ENCODE measurements at regions not wholly inside any gene's neighbourhood (a gene's known extent, or its start where the extent isn't known, plus 50 kb on each side); places are given as distances from the start of the nearest gene placed in this dataset.
"Not testable (repeated sequence)": the region's sequence is repeated elsewhere in the genome, so short reads cannot be mapped to it uniquely, and the experiment has no call there.

DNA sequence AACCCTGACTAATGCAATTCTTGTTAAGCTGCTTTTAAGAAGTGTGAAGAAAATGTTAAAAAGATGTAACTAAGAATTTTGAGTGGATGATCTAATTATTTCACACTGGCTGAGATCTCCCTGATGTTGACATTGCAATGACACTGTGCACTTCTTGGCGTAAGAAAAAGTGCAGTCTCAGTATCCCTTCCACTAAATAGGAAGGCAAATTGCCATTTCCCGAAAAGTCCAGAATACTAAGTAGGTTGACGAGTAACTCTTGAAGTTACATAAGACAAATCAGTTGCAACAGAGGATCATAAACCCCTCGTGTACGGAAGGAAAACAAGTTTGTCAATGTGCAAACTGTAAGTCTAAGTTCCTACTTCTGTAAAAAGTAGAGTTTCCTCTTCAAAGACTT is 189.9 kb downstream of the LMLN start:
- DNase-seq, result not testable (repeated sequence)

DNA sequence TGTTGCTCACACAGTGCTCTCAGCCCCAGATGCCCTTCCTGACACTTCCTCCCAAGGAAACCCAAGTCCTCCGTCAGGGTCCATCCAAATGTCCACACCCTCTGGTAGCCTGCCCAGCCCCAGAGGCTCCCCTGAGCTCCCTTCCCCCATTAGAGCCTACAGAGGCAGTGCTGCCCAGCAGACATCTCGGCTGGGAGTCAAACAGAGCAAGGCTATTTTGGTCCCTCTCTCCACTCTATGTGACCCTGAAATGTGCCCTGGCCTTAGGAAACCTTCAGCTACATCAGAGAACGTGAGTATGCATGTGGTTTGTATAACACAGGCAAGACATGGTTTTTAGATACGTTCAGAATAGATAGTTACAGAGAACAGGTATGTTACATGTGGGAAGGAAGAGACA is 191.8 kb downstream of the LMLN start:
- not testable (repeated sequence) for DNase-seq

DNA sequence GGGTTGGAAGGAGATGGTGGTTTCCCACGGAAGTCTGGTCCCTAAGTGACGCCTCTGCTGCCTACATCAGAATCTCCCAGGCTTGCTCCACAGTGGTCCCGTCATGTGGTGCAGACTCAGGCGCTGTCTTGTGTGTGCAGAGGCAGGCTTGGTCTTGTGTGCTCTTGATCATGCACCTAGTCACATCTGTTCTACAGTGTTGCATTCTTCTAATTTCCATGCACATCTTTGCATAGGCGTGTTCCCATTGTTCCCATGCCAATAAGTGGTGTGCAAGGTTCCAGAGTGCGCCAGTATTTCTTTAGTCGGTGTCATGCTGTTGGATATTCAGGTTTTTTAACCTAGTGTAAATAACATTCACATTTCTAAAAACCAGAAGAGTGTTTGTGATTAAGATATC is 195.8 kb downstream of the LMLN start:
- DNase-seq, result not testable (repeated sequence)

DNA sequence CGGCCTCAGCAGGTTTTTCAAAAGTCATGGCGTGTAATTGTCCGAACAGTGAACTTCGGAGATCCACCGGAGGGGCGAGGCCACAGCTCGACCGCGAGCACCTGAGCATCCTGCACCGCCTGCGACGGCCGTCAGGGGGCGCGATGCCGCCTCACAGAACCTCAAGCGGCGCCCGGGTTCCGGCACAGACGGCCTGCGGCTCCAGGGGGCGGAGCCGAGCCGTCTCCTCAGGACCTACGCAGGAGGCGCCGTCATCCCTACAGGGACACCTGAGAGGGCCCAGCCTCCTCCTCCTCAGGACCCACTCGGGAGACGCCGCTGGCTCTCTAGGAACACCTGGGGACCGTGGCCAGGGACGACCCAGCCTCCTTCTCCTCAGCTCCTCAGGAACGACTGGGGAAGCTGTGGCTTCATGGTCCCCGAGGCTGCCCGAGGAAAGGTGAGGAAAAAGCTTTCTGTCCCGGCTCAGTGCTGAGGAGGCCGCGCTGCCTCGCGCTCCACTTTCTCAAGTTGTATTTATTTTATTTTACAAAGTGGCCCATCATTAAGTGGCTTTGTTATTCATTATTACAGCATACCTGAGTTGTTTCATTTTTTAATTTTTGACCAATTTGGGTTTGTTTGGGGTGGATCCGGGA is 197.3 kb downstream of the LMLN start:
- not testable (repeated sequence) for DNase-seq

GRCh38 chr3:198158007-198158406 is 198.0 kb downstream of the LMLN start:
- DNase-seq, result not testable (repeated sequence)

GRCh38 chr3:198167339-198168039 is 207.5 kb downstream of the LMLN start:
- DNase-seq, result peak; percentile 41

- DNase-seq, result peak; percentile 35
Observed at GRCh38 chr3:198170781-198171180, 210.8 kb downstream of the LMLN start.

GRCh38 chr3:198173080-198173479 is 213.1 kb downstream of the LMLN start:
- DNase-seq, result not testable (repeated sequence)

DNA sequence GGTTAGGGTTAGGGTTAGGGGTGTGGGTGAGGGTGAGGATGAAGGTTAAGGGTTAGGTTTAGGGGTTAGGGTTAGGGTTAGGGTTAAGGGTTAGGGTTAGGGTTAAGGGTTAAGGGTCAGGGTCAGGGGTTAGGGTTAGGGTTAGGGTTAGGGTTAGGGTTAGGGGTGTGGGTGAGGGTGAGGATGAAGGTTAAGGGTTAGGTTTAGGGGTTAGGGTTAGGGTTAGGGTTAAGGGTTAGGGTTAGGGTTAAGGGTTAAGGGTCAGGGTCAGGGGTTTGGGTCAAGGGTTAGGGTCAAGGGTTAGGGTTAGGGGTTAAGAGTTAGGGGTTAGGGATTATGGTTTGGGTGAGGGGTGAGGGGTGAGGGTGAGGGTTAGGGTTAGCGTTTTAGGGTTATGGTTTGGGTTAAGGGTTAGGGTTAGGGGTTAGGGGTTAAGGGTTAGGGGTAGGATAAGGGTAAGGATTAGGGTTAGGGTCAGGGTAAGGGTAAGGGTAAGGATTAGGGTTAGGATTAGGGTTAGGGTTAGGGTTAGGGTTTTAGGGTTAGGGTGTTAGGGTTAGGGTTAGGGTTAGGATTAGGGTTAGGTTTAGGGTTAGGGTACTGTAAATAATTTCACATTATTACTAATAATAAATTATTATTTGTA is 214.0 kb downstream of the LMLN start:
- not testable (repeated sequence) for DNase-seq

Measured in fibroblast of upper back skin (primary cell).